ENCODE measurements at regions not wholly inside any gene's neighbourhood (a gene's known extent, or its start where the extent isn't known, plus 50 kb on each side); places are given as distances from the start of the nearest gene placed in this dataset.

- Histone ChIP-seq H2AK5ac (ENCODE audit: low read depth, low read length) (no peak overlapping the region), H3K4ac (replicated peaks; ENCODE audit: insufficient read length, low read depth, low read length) (no peak overlapping the region), H2BK15ac (ENCODE audit: low read length) (no peak overlapping the region), H4K8ac (ENCODE audit: extremely low read depth, insufficient read depth, low read length) (no peak overlapping the region), H3K4me1 (replicated peaks in 1 of 4; ENCODE audit: control insufficient read depth in 3 of 4, insufficient read depth in 4 of 4, low read length in 3 of 4) (no peaks in the 10 kb centered on the region), H3K23me2 (ENCODE audit: low read depth, low read length) (peaks cover 4% of the 10 kb centered on the region; the same call in 1 of the 2 replicates), H3K79me1 (ENCODE audit: low read depth, low read length) (no peaks in the 10 kb centered on the region), H3K36me3 (ENCODE audit: control insufficient read depth in 2 of 4, insufficient read depth in 4 of 4, low read length in 3 of 4) (no peaks in the 10 kb centered on the region; a peak in 1 of 8 replicates), H3K79me2 (ENCODE audit: control insufficient read depth in 1 of 2, insufficient read depth in 2 of 2, low read length in 2 of 2) (no peaks in the 10 kb centered on the region), H4K5ac (ENCODE audit: insufficient read length, low read depth, low read length) (no peak overlapping the region), H2BK12ac (ENCODE audit: low read depth, low read length) (no peak overlapping the region), H2BK120ac (replicated peaks; ENCODE audit: low read depth, low read length) (no peak overlapping the region), H3K27me3 (replicated peaks in 1 of 4; ENCODE audit: control insufficient read depth in 3 of 4, extremely low read depth in 1 of 4, insufficient read depth in 3 of 4, low read length in 3 of 4) (no peaks in the 10 kb centered on the region; a peak in 1 of 7 replicates), H3K9me3 (ENCODE audit: insufficient read depth in 2 of 2, low read depth in 1 of 2, low read length in 1 of 2) (no peaks in the 10 kb centered on the region), H4K20me1 (replicated peaks in 1 of 2; ENCODE audit: control insufficient read depth in 1 of 2, insufficient read depth in 2 of 2, low read length in 2 of 2) (no peaks in the 10 kb centered on the region), H3K27ac (ENCODE audit: low read depth, low read length) (no peak overlapping the region), H3K14ac (ENCODE audit: insufficient read length) (no peak overlapping the region), H3K9ac (replicated peaks in 1 of 4; ENCODE audit: extremely low read depth in 1 of 4, low read depth in 3 of 4, low read length in 3 of 4) (no peak overlapping the region), H2BK5ac (ENCODE audit: low read depth, low read length) (no peak overlapping the region), H3K23ac (ENCODE audit: insufficient read length) (no peak overlapping the region), H3K4me3 (ENCODE audit: extremely low read depth in 1 of 4, insufficient read depth in 2 of 4, low read depth in 3 of 4, low read length in 4 of 4) (no peak overlapping the region), H2BK20ac (ENCODE audit: low read length) (no peak overlapping the region), H4K91ac (replicated peaks; ENCODE audit: insufficient read length, low read length) (no peak overlapping the region), H3K18ac (ENCODE audit: extremely low read depth, low read length) (no peak overlapping the region), H3K56ac (replicated peaks; ENCODE audit: insufficient read length, low read depth, low read length) (no peak overlapping the region), H3K4me2 (ENCODE audit: insufficient read depth in 1 of 2, low read depth in 2 of 2, low read length in 2 of 2) (no peak overlapping the region), H2AFZ (ENCODE audit: low read length) (no peak overlapping the region)
- FAIRE-seq (no peak), DNase-seq (ENCODE audit: low read depth in 1 of 2, low spot score in 2 of 2) (no peak)
- WGBS, 2 experiments (ENCODE audit: extremely low coverage in 1 of 2, insufficient coverage in 1 of 2, insufficient read length in 1 of 2, insufficient replicate concordance in 2 of 2, low coverage in 1 of 2, low lambda C conversion rate in 2 of 2, missing lambda C conversion rate in 1 of 2), result 86% methylated on average over 9 of the region's 9 CpGs; no CpG with 5 or more reads in 1 of the 2 experiments
- ChIA-PET POLR2A (ENCODE audit: partially characterized antibody) (no interaction called here), CTCF (ENCODE audit: partially characterized antibody) (interaction anchor here (0.8 to 1.5 kb wide), 2 partner anchors 24 to 87 kb away, joined by 3 read pairs; no protein-coding TSS in a partner anchor)
- TF ChIP-seq BCL11A (IDR thresholded peaks at IDR 0.05; ENCODE audit: low read depth in 2 of 2, low read length in 2 of 2), result no peak
- TF ChIP-seq SP1 (IDR thresholded peaks at IDR 0.05; ENCODE audit: low read depth, low read length), result no peak
- TF ChIP-seq CTCF (IDR thresholded peaks at IDR 0.05; ENCODE audit: control extremely low read depth in 1 of 3, insufficient read depth in 1 of 3, low read depth in 1 of 3, low read length in 3 of 3), result no peak
- TF ChIP-seq SIN3A (conservative IDR thresholded peaks at IDR 0.05 in 1 of 2, IDR thresholded peaks at IDR 0.05 in 1 of 2; ENCODE audit: low read depth in 1 of 2, low read length in 2 of 2), result no peak
- no peak for TF ChIP-seq SP4 (IDR thresholded peaks at IDR 0.05; ENCODE audit: low read length)
- TF ChIP-seq TAF7 (optimal IDR thresholded peaks at IDR 0.05; ENCODE audit: borderline replicate concordance, low read depth, low read length), result no peak
- TF ChIP-seq ZNF274 (IDR thresholded peaks at IDR 0.05; ENCODE audit: borderline replicate concordance, extremely low read depth, low read length), result no peak
- TF ChIP-seq EGR1 (IDR thresholded peaks at IDR 0.05; ENCODE audit: borderline replicate concordance, low read depth, low read length), result no peak
- TF ChIP-seq HDAC2 (IDR thresholded peaks at IDR 0.05; ENCODE audit: borderline replicate concordance in 1 of 2, low read depth in 2 of 2, low read length in 2 of 2), result no peak
- no peak for TF ChIP-seq TCF12 (IDR thresholded peaks at IDR 0.05; ENCODE audit: low read depth, low read length)
- no peak for TF ChIP-seq KDM5A (IDR thresholded peaks at IDR 0.05; ENCODE audit: low read length)
Measured at GRCh38 chr12:131487388-131488124, 223.3 kb upstream of the SFSWAP start.

Measured in H1 (cell line).